ENCODE measurements at regions not wholly inside any gene's neighbourhood (a gene's known extent, or its start where the extent isn't known, plus 50 kb on each side); places are given as distances from the start of the nearest gene placed in this dataset.

- TF ChIP-seq, protein P1, sequence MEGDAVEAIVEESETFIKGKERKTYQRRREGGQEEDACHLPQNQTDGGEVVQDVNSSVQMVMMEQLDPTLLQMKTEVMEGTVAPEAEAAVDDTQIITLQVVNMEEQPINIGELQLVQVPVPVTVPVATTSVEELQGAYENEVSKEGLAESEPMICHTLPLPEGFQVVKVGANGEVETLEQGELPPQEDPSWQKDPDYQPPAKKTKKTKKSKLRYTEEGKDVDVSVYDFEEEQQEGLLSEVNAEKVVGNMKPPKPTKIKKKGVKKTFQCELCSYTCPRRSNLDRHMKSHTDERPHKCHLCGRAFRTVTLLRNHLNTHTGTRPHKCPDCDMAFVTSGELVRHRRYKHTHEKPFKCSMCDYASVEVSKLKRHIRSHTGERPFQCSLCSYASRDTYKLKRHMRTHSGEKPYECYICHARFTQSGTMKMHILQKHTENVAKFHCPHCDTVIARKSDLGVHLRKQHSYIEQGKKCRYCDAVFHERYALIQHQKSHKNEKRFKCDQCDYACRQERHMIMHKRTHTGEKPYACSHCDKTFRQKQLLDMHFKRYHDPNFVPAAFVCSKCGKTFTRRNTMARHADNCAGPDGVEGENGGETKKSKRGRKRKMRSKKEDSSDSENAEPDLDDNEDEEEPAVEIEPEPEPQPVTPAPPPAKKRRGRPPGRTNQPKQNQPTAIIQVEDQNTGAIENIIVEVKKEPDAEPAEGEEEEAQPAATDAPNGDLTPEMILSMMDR (IDR thresholded peaks at IDR 0.05; ENCODE audit: insufficient read depth, low read length, poor library complexity, severe bottlenecking), result peak; percentile 35
- no peak for DNase-seq (ENCODE audit: low read depth)
Observed at GRCh38 chr7:119482209-119482608, 790.8 kb upstream of the KCND2 start.

GRCh38 chr7:119482671-119483070 is 790.3 kb upstream of the KCND2 start:
- no peaks in the 10 kb centered on the region for H3K36me3 ChIP-seq (ENCODE audit: control insufficient read depth, insufficient read depth, low read length)
- H3K4me3 ChIP-seq (ENCODE audit: low read depth, low read length), result no peak overlapping the region
- TF ChIP-seq, protein P1 (IDR thresholded peaks at IDR 0.05; ENCODE audit: insufficient read depth, low read length, poor library complexity, severe bottlenecking), result no peak
- no peak for DNase-seq (ENCODE audit: low read depth)
- no peaks in the 10 kb centered on the region for H3K27me3 ChIP-seq (ENCODE audit: control insufficient read depth, insufficient read depth, low read length)

More at GRCh38 chr7:119482209-119482608, 790.8 kb upstream of the KCND2 start:
- Histone ChIP-seq H3K27me3 (ENCODE audit: control insufficient read depth, insufficient read depth, low read length) (no peaks in the 10 kb centered on the region), H3K4me3 (ENCODE audit: low read depth, low read length) (no peak overlapping the region), H3K36me3 (ENCODE audit: control insufficient read depth, insufficient read depth, low read length) (no peaks in the 10 kb centered on the region)

- Histone ChIP-seq H3K27me3 (ENCODE audit: control insufficient read depth, insufficient read depth, low read length) (no peaks in the 10 kb centered on the region), H3K36me3 (ENCODE audit: control insufficient read depth, insufficient read depth, low read length) (no peaks in the 10 kb centered on the region), H3K4me3 (ENCODE audit: low read depth, low read length) (no peak overlapping the region)
- DNase-seq (ENCODE audit: low read depth), result no peak
- TF ChIP-seq, protein P1 (IDR thresholded peaks at IDR 0.05; ENCODE audit: insufficient read depth, low read length, poor library complexity, severe bottlenecking), result no peak
Observed at GRCh38 chr7:119483364-119483763, 789.6 kb upstream of the KCND2 start.

- no peaks in the 10 kb centered on the region for H3K36me3 ChIP-seq (ENCODE audit: control insufficient read depth, insufficient read depth, low read length)
- H3K4me3 ChIP-seq (ENCODE audit: low read depth, low read length), result no peak overlapping the region
- no peaks in the 10 kb centered on the region for H3K27me3 ChIP-seq (ENCODE audit: control insufficient read depth, insufficient read depth, low read length)
- DNase-seq (ENCODE audit: low read depth), result no peak
- TF ChIP-seq, protein P1 (IDR thresholded peaks at IDR 0.05; ENCODE audit: insufficient read depth, low read length, poor library complexity, severe bottlenecking), result no peak
Observed at GRCh38 chr7:119514326-119514725, 758.6 kb upstream of the KCND2 start.

- Histone ChIP-seq H3K27me3 (ENCODE audit: control insufficient read depth, insufficient read depth, low read length) (no peaks in the 10 kb centered on the region), H3K36me3 (ENCODE audit: control insufficient read depth, insufficient read depth, low read length) (no peaks in the 10 kb centered on the region), H3K4me3 (ENCODE audit: low read depth, low read length) (no peak overlapping the region)
- no peak for DNase-seq (ENCODE audit: low read depth)
- TF ChIP-seq, protein P1 (IDR thresholded peaks at IDR 0.05; ENCODE audit: insufficient read depth, low read length, poor library complexity, severe bottlenecking), result no peak
Observed at GRCh38 chr7:119515214-119515613, 757.8 kb upstream of the KCND2 start.

DNA sequence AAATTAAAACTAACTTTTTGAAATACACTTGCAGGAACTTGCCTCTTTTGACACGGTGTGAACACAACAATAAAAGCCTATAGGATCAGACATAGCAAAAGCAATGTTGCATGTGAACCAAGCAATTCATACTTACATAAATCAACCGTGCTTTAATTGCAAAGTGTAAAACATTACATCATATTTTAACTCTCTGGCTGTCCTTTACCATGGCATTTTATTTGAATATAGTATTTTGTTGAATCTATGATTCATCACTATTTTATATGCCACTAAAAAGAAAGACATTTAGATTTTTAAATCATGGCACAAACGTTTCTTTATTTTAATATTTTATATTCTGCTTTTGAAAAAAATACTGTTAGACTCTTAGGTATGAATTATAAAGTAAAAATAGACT is 757.0 kb upstream of the KCND2 start:
- no peaks in the 10 kb centered on the region for H3K36me3 ChIP-seq (ENCODE audit: control insufficient read depth, insufficient read depth, low read length)
- TF ChIP-seq, protein P1 (IDR thresholded peaks at IDR 0.05; ENCODE audit: insufficient read depth, low read length, poor library complexity, severe bottlenecking), result no peak
- no peaks in the 10 kb centered on the region for H3K27me3 ChIP-seq (ENCODE audit: control insufficient read depth, insufficient read depth, low read length)
- H3K4me3 ChIP-seq (ENCODE audit: low read depth, low read length), result no peak overlapping the region
- DNase-seq (ENCODE audit: low read depth), result no peak
